NAMALWA (cell line): ENCODE measurements at regions not wholly inside any gene's neighbourhood (a gene's known extent, or its start where the extent isn't known, plus 50 kb on each side); places are given as distances from the start of the nearest gene placed in this dataset.

Experiments used
- DNase-seq: peaks from one replicate; pipeline ENCODE4 v3.0.0-alpha.2; 2015; ENCODE audit warnings: low spot score

DNA sequence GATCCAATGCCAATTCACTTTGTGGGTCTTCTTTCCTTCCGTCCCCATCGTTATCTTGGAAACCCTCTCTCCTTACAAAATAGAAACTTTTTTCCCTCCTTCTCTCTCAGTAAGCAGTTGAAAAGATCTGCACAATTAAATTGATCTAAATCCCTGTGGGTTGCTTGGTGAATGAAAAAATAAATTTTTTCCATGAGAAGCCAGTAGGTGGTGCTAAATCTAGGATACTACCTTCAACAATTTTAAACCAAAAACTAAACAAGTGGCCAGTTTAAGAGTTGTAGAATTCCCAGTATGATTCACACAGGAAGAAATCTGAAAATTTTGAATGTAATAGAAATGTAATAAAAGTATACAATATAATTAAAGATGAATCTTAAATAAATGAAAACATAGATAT is 990.3 kb upstream of the ZNF722 start:
- DNase-seq = peak; percentile 32

DNA sequence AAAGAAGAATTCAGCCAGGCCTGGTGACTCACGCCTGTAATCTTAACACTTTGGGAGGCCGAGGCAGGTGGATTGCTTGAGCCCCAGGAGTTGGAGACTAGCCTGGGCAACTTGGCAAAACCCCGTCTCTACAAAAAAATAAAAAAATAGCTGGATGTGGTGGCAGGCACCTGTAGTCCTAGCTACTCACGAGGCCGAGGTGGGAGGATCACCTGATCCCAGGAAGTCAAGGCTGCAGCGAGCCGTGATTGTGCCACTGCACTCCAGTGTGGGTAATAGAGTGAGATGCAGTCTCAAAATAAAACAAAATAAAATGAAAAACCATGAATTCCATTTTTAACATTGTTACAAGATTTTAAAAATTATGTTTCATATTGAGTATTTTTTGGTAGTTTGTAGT is 988.9 kb upstream of the ZNF722 start:
- no peak for DNase-seq

GRCh38 chr7:63012633-63013183 is 985.9 kb upstream of the ZNF722 start:
- no peak for DNase-seq

DNA sequence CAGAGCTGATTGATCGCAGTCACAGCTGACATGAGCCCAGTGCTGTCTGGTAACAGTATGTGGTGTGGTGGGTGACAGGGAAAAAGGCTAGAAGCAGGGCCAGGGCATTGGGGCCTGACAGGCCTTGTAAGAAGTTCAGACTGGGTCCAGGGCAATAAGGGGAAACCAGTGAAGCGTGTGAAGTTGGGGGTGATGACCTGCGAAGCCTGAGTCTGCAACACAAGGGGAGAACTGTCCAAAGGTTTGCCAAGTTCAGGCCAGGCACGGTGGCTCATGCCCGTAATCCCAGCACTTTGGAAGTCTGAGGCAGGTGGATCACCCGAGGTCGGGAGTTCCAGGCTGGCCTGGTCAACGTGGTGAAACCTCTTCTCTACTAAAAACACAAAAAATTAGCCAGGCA is 983.9 kb upstream of the ZNF722 start:
- no peak for DNase-seq

DNA sequence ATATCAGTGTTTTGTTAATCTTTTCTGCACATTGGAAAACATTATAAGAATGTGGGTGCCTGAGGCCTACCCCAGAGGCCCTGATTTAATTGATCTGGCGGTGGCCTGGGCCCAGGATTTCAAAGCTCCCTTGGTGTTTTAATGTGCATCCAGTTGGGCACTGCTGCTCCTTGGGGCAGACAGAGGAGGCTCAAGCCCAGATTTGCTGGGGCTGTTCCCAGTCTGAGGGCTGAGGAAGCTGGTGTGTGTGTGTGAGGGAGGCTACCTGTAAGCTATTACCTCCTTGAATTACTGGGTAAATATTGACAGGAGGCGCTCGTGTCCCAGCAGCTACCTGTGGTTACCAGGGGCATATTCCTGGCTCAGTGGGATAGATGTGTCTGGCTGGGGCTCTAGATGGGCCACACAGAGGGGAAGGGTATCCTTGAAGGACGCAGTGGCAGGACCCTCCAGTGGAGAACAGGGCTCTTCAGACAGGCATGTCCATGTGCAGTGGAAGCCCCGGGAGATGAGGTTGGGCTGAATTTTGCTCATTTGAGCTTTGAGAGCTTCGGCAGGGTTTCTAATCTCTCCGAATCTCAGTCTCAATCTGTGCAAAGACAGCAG is 975.4 kb upstream of the ZNF722 start:
- no peak for DNase-seq

- DNase-seq = no peak
Measured at GRCh38 chr7:63024446-63024845, 974.2 kb upstream of the ZNF722 start.

GRCh38 chr7:63025815-63026214 is 972.8 kb upstream of the ZNF722 start:
- DNase-seq = no peak

GRCh38 chr7:63027075-63027474 is 971.6 kb upstream of the ZNF722 start:
- DNase-seq = no peak

DNA sequence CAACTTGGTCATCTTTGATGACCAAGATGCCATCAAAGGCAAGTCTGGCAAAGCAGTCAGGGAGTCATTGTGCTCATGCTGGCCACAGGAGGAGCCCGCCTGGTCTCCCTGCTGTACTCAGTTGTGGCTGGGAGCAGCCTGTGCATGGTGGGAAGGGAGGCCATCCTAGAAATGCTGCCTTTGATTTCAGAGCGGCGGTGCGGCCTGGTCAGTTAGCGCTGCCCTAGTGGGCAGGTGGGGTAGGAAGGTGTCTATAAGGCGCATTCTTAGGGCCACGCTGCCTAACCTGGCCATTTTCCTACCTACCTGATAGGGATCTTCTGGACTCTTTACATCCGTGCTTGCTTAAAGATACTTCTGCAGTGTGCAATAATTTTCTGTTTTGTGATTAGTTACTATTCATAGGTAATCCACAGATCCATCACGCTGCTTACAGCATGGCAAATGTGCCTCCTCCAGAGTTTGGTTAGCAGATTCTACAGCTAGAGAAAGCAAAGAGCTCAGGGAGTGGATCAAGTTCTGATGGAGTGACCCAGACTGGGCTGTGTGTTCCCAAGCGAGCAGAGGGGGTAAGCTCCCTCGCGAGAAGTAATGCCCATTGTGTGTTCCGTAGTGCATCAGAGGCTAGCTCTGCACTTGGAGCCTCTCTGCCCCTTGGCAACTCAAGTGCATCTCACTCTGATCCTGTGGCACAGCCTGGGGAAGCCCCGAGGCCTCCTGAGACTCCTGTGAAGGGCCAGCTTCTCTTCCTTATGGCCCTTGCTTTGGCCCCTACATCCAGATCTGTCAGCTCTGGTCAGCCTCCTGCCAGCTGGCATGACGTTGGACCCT is 970.1 kb upstream of the ZNF722 start:
- DNase-seq = no peak

- DNase-seq = no peak
Measured at GRCh38 chr7:63029207-63029522, 969.5 kb upstream of the ZNF722 start.

GRCh38 chr7:63030061-63030460 is 968.6 kb upstream of the ZNF722 start:
- no peak for DNase-seq

- DNase-seq = no peak
Measured at GRCh38 chr7:63031838-63032436, 966.7 kb upstream of the ZNF722 start.

- DNase-seq = no peak
Measured at GRCh38 chr7:63037242-63037641, 961.4 kb upstream of the ZNF722 start.

DNA sequence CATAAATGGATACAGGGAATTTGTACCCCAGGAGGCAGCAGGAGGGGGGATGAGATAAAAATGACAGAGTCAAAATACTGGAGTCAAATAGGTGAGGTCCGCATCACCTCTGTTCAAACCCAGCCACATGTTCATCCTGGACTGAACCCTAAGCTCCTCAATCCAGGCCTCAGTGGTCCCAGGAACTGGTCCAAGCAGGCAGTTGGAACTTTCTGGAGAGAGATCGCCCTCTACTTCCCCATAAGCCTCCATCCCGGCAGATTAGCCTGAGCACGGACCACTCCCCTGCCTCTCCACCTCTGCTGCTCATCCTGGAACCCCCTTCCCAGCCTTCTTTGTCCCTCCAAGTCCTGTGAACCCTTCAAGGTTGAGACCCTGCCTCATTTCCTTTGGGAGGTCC is 959.7 kb upstream of the ZNF722 start:
- DNase-seq = no peak

- no peak for DNase-seq
Measured at GRCh38 chr7:63039882-63040281, 958.8 kb upstream of the ZNF722 start.

- DNase-seq = no peak
Measured at GRCh38 chr7:63040336-63040735, 958.3 kb upstream of the ZNF722 start.

- no peak for DNase-seq
Measured at GRCh38 chr7:63040966-63041610, 957.6 kb upstream of the ZNF722 start.

DNA sequence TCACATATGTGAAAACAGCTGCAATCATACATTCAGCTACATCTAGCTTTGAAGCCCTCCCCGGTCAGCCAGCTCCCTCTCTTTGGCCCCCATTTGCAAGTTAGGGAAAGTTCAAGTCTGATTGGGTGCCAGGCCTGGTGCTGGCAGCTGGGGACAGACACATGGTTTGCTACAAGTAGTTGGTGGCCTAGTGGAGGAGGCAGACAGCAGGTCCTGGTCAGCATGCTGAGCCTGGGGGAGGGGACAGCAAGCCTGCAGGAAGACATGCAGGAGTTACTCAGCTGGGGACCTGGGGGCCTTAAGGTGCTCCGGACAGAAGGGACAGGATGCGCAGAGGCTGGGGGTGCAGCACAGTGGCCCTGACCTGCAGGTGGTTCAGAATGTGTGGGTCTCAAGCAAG is 956.9 kb upstream of the ZNF722 start:
- no peak for DNase-seq

GRCh38 chr7:63042730-63043511 is 955.7 kb upstream of the ZNF722 start:
- no peak for DNase-seq

DNA sequence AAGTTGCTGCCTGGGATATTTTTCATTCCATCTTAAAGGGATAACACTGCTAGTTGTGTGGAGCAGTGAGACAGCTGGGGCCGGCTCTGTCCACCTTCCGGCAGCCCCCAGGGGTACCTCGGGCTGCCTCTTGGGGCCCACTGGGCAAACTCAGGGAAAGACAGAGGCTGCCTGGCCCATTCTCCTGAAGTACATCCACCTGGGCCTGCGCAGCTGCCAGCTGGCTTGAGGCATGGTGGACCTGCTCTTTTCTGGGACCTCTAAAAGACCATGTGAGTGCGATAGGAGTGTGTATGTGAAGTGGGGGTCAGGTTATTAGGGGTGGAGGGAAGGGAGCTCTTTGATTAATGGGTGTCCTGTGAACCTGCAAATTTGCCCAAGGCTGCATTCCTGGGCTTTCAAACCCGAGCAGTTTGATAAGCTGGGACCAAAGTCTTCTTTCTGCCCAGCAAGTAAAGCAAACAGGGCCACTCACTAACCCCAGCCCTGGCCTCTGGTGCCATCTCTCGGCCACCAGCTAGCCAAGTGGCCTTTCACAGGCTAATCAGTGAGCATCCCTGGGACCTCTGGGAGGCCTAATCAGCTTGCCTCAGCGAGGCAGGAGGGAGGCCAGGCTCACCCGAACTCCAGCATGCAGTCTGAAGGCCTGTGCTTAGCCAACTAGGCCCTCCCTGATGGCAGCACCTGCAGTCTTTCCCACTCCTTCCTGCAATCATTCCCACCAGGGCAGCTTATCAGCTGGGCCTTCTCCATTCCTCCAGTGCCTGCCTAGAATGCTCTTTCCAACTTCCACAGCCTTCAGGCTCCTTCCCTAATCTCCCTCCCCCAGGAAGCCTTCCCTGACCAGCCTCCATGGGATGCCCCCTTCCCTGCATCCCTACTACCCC is 954.7 kb upstream of the ZNF722 start:
- no peak for DNase-seq

- no peak for DNase-seq
Measured at GRCh38 chr7:63044721-63045120, 953.9 kb upstream of the ZNF722 start.
